ENCODE measurements at regions not wholly inside any gene's neighbourhood (a gene's known extent, or its start where the extent isn't known, plus 50 kb on each side); places are given as distances from the start of the nearest gene placed in this dataset.

GRCh38 chr16:52855463-52855862 lies 197.2 kb downstream of the CHD9NB start:
- Histone ChIP-seq H3K36me3 (replicated peaks) (no peaks in the 10 kb centered on the region), H3K4me1 (no peaks in the 10 kb centered on the region), H3K27me3 (ENCODE audit: low read depth) (no peaks in the 10 kb centered on the region), H3K4me3 (no peak overlapping the region), H3K9me3 (0 out of 2 replicates have a peak, but pooled peaks cover 5% of the 10 kb centered on the region)
- DNase-seq (ENCODE audit: low spot score in 2 of 2): no peak
- in situ Hi-C loops (cut with MboI; ENCODE audit: low sequenced_read_pairs): loop anchor here (25.0 kb wide), 1 partner anchor 793 kb away; no protein-coding TSS in a partner anchor

- Histone ChIP-seq H3K4me1 (no peaks in the 10 kb centered on the region), H3K36me3 (replicated peaks) (no peaks in the 10 kb centered on the region), H3K27me3 (ENCODE audit: low read depth) (no peaks in the 10 kb centered on the region), H3K4me3 (no peak overlapping the region), H3K9me3 (peaks cover 5% of the 10 kb centered on the region; the same call in 1 of the 2 replicates)
- no peak for DNase-seq (ENCODE audit: low spot score in 2 of 2)
- in situ Hi-C loops (cut with MboI; ENCODE audit: low sequenced_read_pairs): loop anchor here (25.0 kb wide), 1 partner anchor 791 kb away; no protein-coding TSS in a partner anchor
Observed at GRCh38 chr16:52852978-52853377, 199.7 kb downstream of the CHD9NB start.

- no peaks in the 10 kb centered on the region for H3K27me3 ChIP-seq (ENCODE audit: low read depth)
- H3K4me3 ChIP-seq: no peak overlapping the region
- in situ Hi-C loops (cut with MboI; ENCODE audit: low sequenced_read_pairs): loop anchor here (25.0 kb wide), 1 partner anchor 789 kb away; no protein-coding TSS in a partner anchor
- H3K9me3 ChIP-seq: peaks cover 5% of the 10 kb centered on the region; the same call in 1 of the 2 replicates
- H3K36me3 ChIP-seq (replicated peaks): no peaks in the 10 kb centered on the region
- no peak for DNase-seq (ENCODE audit: low spot score in 2 of 2)
- H3K4me1 ChIP-seq: no peaks in the 10 kb centered on the region
Observed at GRCh38 chr16:52851211-52851740, 201.4 kb downstream of the CHD9NB start.

GRCh38 chr16:52843381-52843780 lies 209.3 kb downstream of the CHD9NB start:
- H3K27me3 ChIP-seq (ENCODE audit: low read depth): no peaks in the 10 kb centered on the region
- H3K9me3 ChIP-seq: no peaks in the 10 kb centered on the region
- DNase-seq (ENCODE audit: low spot score in 2 of 2): no peak
- no peaks in the 10 kb centered on the region for H3K4me1 ChIP-seq
- no peak overlapping the region for H3K4me3 ChIP-seq
- H3K36me3 ChIP-seq (replicated peaks): no peaks in the 10 kb centered on the region
- in situ Hi-C loops (cut with MboI; ENCODE audit: low sequenced_read_pairs): no loop called here

GRCh38 chr16:52837251-52837650 lies 215.4 kb downstream of the CHD9NB start:
- H3K4me1 ChIP-seq: no peaks in the 10 kb centered on the region
- no peaks in the 10 kb centered on the region for H3K27me3 ChIP-seq (ENCODE audit: low read depth)
- H3K36me3 ChIP-seq (replicated peaks): no peaks in the 10 kb centered on the region
- DNase-seq (ENCODE audit: low spot score in 2 of 2): no peak
- no peaks in the 10 kb centered on the region for H3K9me3 ChIP-seq
- in situ Hi-C loops (cut with MboI; ENCODE audit: low sequenced_read_pairs): no loop called here
- no peak overlapping the region for H3K4me3 ChIP-seq

GRCh38 chr16:52834736-52835465 lies 217.8 kb downstream of the CHD9NB start:
- no peak overlapping the region for H3K4me3 ChIP-seq
- in situ Hi-C loops (cut with MboI; ENCODE audit: low sequenced_read_pairs): no loop called here
- H3K27me3 ChIP-seq (ENCODE audit: low read depth): no peaks in the 10 kb centered on the region
- H3K4me1 ChIP-seq: no peaks in the 10 kb centered on the region
- H3K9me3 ChIP-seq: no peaks in the 10 kb centered on the region
- H3K36me3 ChIP-seq (replicated peaks): no peaks in the 10 kb centered on the region
- no peak for DNase-seq (ENCODE audit: low spot score in 2 of 2)

GRCh38 chr16:52832771-52833170 lies 219.9 kb downstream of the CHD9NB start:
- in situ Hi-C loops (cut with MboI; ENCODE audit: low sequenced_read_pairs): no loop called here
- Histone ChIP-seq H3K9me3 (no peaks in the 10 kb centered on the region), H3K4me3 (no peak overlapping the region), H3K27me3 (ENCODE audit: low read depth) (no peaks in the 10 kb centered on the region), H3K4me1 (peaks cover under 1% of the 10 kb centered on the region), H3K36me3 (replicated peaks) (no peaks in the 10 kb centered on the region)
- DNase-seq (ENCODE audit: low spot score in 2 of 2): no peak

GRCh38 chr16:52827456-52827855 lies 225.2 kb downstream of the CHD9NB start:
- Histone ChIP-seq H3K9me3 (no peaks in the 10 kb centered on the region), H3K4me3 (no peak overlapping the region), H3K36me3 (replicated peaks) (no peaks in the 10 kb centered on the region), H3K27me3 (ENCODE audit: low read depth) (no peaks in the 10 kb centered on the region), H3K4me1 (peaks cover 4% of the 10 kb centered on the region)
- peak in 1 of 2 experiments; percentile 40 for DNase-seq (ENCODE audit: low spot score in 2 of 2)
- in situ Hi-C loops (cut with MboI; ENCODE audit: low sequenced_read_pairs): no loop called here

GRCh38 chr16:52825892-52826291 lies 226.8 kb downstream of the CHD9NB start:
- Histone ChIP-seq H3K4me3 (no peak overlapping the region), H3K36me3 (replicated peaks) (no peaks in the 10 kb centered on the region), H3K27me3 (ENCODE audit: low read depth) (no peaks in the 10 kb centered on the region), H3K4me1 (peaks cover 4% of the 10 kb centered on the region), H3K9me3 (no peaks in the 10 kb centered on the region)
- no peak for DNase-seq (ENCODE audit: low spot score in 2 of 2)
- in situ Hi-C loops (cut with MboI; ENCODE audit: low sequenced_read_pairs): no loop called here

- in situ Hi-C loops (cut with MboI; ENCODE audit: low sequenced_read_pairs): no loop called here
- Histone ChIP-seq H3K27me3 (ENCODE audit: low read depth) (no peaks in the 10 kb centered on the region), H3K9me3 (no peaks in the 10 kb centered on the region), H3K4me3 (no peak overlapping the region), H3K4me1 (no peaks in the 10 kb centered on the region), H3K36me3 (replicated peaks) (no peaks in the 10 kb centered on the region)
- DNase-seq (ENCODE audit: low spot score in 2 of 2): peak in 1 of 2 experiments; percentile 14
Observed at GRCh38 chr16:52819808-52820207, 232.9 kb downstream of the CHD9NB start.

- Histone ChIP-seq H3K36me3 (replicated peaks) (no peaks in the 10 kb centered on the region), H3K4me1 (no peaks in the 10 kb centered on the region), H3K9me3 (no peaks in the 10 kb centered on the region), H3K27me3 (ENCODE audit: low read depth) (no peaks in the 10 kb centered on the region), H3K4me3 (no peak overlapping the region)
- DNase-seq (ENCODE audit: low spot score in 2 of 2): no peak
- in situ Hi-C loops (cut with MboI; ENCODE audit: low sequenced_read_pairs): no loop called here
Observed at GRCh38 chr16:52819405-52819804, 233.3 kb downstream of the CHD9NB start.

GRCh38 chr16:52817696-52818095 lies 235.0 kb downstream of the CHD9NB start:
- in situ Hi-C loops (cut with MboI; ENCODE audit: low sequenced_read_pairs): no loop called here
- H3K36me3 ChIP-seq (replicated peaks): no peaks in the 10 kb centered on the region
- no peaks in the 10 kb centered on the region for H3K27me3 ChIP-seq (ENCODE audit: low read depth)
- no peak overlapping the region for H3K4me3 ChIP-seq
- peaks cover 5% of the 10 kb centered on the region; the same call in 1 of the 2 replicates for H3K4me1 ChIP-seq
- DNase-seq (ENCODE audit: low spot score in 2 of 2): no peak
- H3K9me3 ChIP-seq: no peaks in the 10 kb centered on the region

GRCh38 chr16:52816993-52817392 lies 235.7 kb downstream of the CHD9NB start:
- DNase-seq (ENCODE audit: low spot score in 2 of 2): no peak
- Histone ChIP-seq H3K27me3 (ENCODE audit: low read depth) (no peaks in the 10 kb centered on the region), H3K4me1 (peaks cover 5% of the 10 kb centered on the region; the same call in 1 of the 2 replicates), H3K9me3 (no peaks in the 10 kb centered on the region), H3K36me3 (replicated peaks) (no peaks in the 10 kb centered on the region), H3K4me3 (no peak overlapping the region)
- in situ Hi-C loops (cut with MboI; ENCODE audit: low sequenced_read_pairs): no loop called here
